K562 (cell line): ENCODE measurements at regions not wholly inside any gene's neighbourhood (a gene's known extent, or its start where the extent isn't known, plus 50 kb on each side); places are given as distances from the start of the nearest gene placed in this dataset.

Experiments
- EP300 ChIP-seq: IDR thresholded peaks from 2 replicates; pipeline ENCODE4 v1.6.1; 2012; ENCODE audit warnings: low read length, improper control_type of control experiment
- ETV1 ChIP-seq: fragments of 450-650 bp; conservative IDR thresholded peaks from 2 replicates; pipeline ENCODE4 v1.6.1; 2016; ENCODE audit warnings: missing genetic modification characterization, control low read depth, low read depth, missing compliant biosample characterization
- FOXP1 ChIP-seq: sonication (generic); formaldehyde crosslinking; IDR thresholded peaks from 2 replicates; pipeline ENCODE4 v1.8.0; 2022; ENCODE audit warnings: mild to moderate bottlenecking, missing genetic modification reagents
- HSF4 ChIP-seq: fragments of 250-450 bp; sonication (Bioruptor Pico); IDR thresholded peaks from 2 replicates; pipeline ENCODE4 v2.1.2; 2022; ENCODE audit warnings: mild to moderate bottlenecking, moderate library complexity, borderline replicate concordance
- IFI16 ChIP-seq: fragments of 250-450 bp; sonication (Bioruptor Pico); IDR thresholded peaks from 2 replicates; pipeline ENCODE4 v2.1.2; 2022; ENCODE audit warnings: mild to moderate bottlenecking, inconsistent platforms
- ILF3 ChIP-seq: fragments of 450-650 bp; IDR thresholded peaks from 2 replicates; pipeline ENCODE4 v1.6.1; 2018; ENCODE audit warnings: antibody characterized with exemption, mild to moderate bottlenecking, moderate library complexity, borderline replicate concordance
- KAT8 ChIP-seq: fragments of 450-650 bp; IDR thresholded peaks from 2 replicates; pipeline ENCODE4 v1.6.1; 2016; ENCODE audit warnings: low read depth, mild to moderate bottlenecking
- KDM5B ChIP-seq: fragments of 200-600 bp; sonication (generic); IDR thresholded peaks from 2 replicates; pipeline ENCODE4 v1.6.1; 2012; ENCODE audit warnings: low read depth, mild to moderate bottlenecking, moderate library complexity, low read length, control low read depth, inconsistent platforms; ENCODE audit not compliant: insufficient replicate concordance
- NR2C1 ChIP-seq, 2 experiments: fragments of 450-650 bp; IDR thresholded peaks; 2 replicates each; pipeline ENCODE4 v1.6.1; 2017; ENCODE audit warnings: mild to moderate bottlenecking in 2 of 2, antibody characterized with exemption in 1 of 2, inconsistent platforms in 1 of 2, missing compliant biosample characterization in 1 of 2, missing genetic modification characterization in 1 of 2
- PHTF2 ChIP-seq: fragments of 250-450 bp; sonication (Bioruptor Pico); IDR thresholded peaks from 2 replicates; pipeline ENCODE4 v1.5.0; 2021; ENCODE audit warnings: mild to moderate bottlenecking
- PML ChIP-seq: IDR thresholded peaks from 2 replicates; pipeline ENCODE4 v1.6.1; 2012; ENCODE audit warnings: low read length, inconsistent platforms
- PRDM10 ChIP-seq: fragments of 450-650 bp; IDR thresholded peaks from 2 replicates; pipeline ENCODE4 v1.6.1; 2018; ENCODE audit not compliant: partially characterized antibody
- RCOR1 ChIP-seq, 2 experiments: IDR thresholded peaks; 2 replicates each; pipeline ENCODE4 v1.6.1; 2012; ENCODE audit warnings: low read depth in 2 of 2, low read length in 2 of 2, borderline replicate concordance in 1 of 2, improper control_type of control experiment in 1 of 2
- TAF1 ChIP-seq: IDR thresholded peaks from 2 replicates; pipeline ENCODE4 v1.6.1; 2011; ENCODE audit warnings: mild to moderate bottlenecking, low read length, moderate library complexity; ENCODE audit not compliant: insufficient read depth, control insufficient read depth, severe bottlenecking; ENCODE audit errors: extremely low read depth
- UBTF ChIP-seq, 2 experiments: IDR thresholded peaks; 2 replicates each; pipeline ENCODE4 v1.6.1; 2012; ENCODE audit warnings: improper control_type of control experiment in 2 of 2, low read depth in 2 of 2, low read length in 2 of 2, borderline replicate concordance in 1 of 2
- ZKSCAN1 ChIP-seq: fragments of 150-350 bp; IDR thresholded peaks from 2 replicates; pipeline ENCODE4 v1.6.1; 2016; ENCODE audit warnings: low read depth, low read length
- ZNF140 ChIP-seq: fragments of 250-450 bp; sonication (Bioruptor Pico); IDR thresholded peaks from 2 replicates; pipeline ENCODE4 v1.8.0; 2021; ENCODE audit warnings: moderate library complexity, mild to moderate bottlenecking, inconsistent platforms
- ZNF224 ChIP-seq: sonication (generic); formaldehyde crosslinking; IDR thresholded peaks from 2 replicates; pipeline ENCODE4 v1.8.0; 2022; ENCODE audit warnings: mild to moderate bottlenecking, missing genetic modification reagents
- ZNF347 ChIP-seq: fragments of 450-650 bp; formaldehyde crosslinking; IDR thresholded peaks from 2 replicates; pipeline ENCODE4 v1.4.0; 2020; ENCODE audit warnings: low read depth, mild to moderate bottlenecking, moderate library complexity
- ZNF79 ChIP-seq: fragments of 250-450 bp; sonication (Bioruptor Pico); IDR thresholded peaks from 2 replicates; pipeline ENCODE4 v1.4.0; 2020; ENCODE audit warnings: low read depth, mild to moderate bottlenecking, moderate library complexity
- ZSCAN29 ChIP-seq: fragments of 450-650 bp; IDR thresholded peaks from 2 replicates; pipeline ENCODE4 v1.6.1; 2017
- TF ChIP-seq, protein P1 (sequence below): sonication (generic); formaldehyde crosslinking; IDR thresholded peaks from 2 replicates; pipeline ENCODE4 v1.8.1; 2023; ENCODE audit warnings: mild to moderate bottlenecking, missing genetic modification reagents

DNA sequence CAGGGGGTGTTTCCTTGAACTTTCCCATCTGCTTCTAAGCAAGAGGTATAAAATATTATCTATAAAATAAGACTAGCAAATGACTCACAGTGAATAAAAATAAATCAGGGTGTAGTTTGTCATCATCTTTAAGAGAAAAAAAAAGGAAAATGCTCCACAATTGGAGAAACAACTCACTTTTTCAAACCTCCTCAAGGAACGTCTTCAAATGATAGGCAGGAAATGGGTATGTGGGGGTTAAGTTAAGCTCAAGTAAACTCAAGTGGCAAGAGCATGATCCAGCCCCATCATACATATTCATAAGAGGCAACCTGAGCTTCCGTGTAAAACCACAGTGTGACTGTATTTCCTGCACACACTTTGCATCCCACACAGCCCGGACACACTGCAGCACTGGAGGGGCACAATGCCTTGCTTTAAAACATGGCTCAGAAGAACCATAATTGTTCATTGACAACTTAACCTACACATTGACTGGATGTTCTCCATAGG, 58.5 kb upstream of the CEP85L start (continued):
- TF ChIP-seq, protein P1, sequence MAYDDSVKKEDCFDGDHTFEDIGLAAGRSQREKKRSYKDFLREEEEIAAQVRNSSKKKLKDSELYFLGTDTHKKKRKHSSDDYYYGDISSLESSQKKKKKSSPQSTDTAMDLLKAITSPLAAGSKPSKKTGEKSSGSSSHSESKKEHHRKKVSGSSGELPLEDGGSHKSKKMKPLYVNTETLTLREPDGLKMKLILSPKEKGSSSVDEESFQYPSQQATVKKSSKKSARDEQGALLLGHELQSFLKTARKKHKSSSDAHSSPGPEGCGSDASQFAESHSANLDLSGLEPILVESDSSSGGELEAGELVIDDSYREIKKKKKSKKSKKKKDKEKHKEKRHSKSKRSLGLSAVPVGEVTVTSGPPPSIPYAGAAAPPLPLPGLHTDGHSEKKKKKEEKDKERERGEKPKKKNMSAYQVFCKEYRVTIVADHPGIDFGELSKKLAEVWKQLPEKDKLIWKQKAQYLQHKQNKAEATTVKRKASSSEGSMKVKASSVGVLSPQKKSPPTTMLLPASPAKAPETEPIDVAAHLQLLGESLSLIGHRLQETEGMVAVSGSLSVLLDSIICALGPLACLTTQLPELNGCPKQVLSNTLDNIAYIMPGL, result no peak
- TF ChIP-seq NR2C1 (IDR thresholded peaks at IDR 0.05) (peak; percentile 3; the same call in 1 of the 2 replicates), NR2C1 (tag; IDR thresholded peaks at IDR 0.05) (no peak), ZKSCAN1 (0 out of 2 replicates have a peak, but pooled peaks have one; percentile 58), PHTF2 (CRISPR knock-in tag) (no peak), ZNF224 (no peak), ILF3 (no peak), KDM5B (peak; percentile 81), ZNF140 (CRISPR knock-in tag) (no peak), UBTF (IDR thresholded peaks at IDR 0.05; ENCODE audit: borderline replicate concordance in 1 of 2, low read depth in 2 of 2, low read length in 2 of 2) (no peak), FOXP1 (CRISPR knock-in tag) (no peak), ZNF79 (CRISPR knock-in tag) (no peak), RCOR1 (IDR thresholded peaks at IDR 0.05; ENCODE audit: borderline replicate concordance in 1 of 2, low read depth in 2 of 2, low read length in 2 of 2) (peak in 1 of 2 experiments; percentile 51; a peak in 1 of 4 replicates), IFI16 (CRISPR knock-in tag) (no peak), HSF4 (no peak), EP300 (peak; percentile 25; the same call in 1 of the 2 replicates), ETV1 (tag) (peak; percentile 81; the same call in 1 of the 2 replicates), KAT8 (no peak), TAF1 (peak; percentile 79), PML (0 out of 2 replicates have a peak, but pooled peaks have one; percentile 21), PRDM10 (peak; percentile 97), ZNF347 (no peak), ZSCAN29 (no peak)
